GM12801 (cell line): ENCODE measurements at regions not wholly inside any gene's neighbourhood (a gene's known extent, or its start where the extent isn't known, plus 50 kb on each side); places are given as distances from the start of the nearest gene placed in this dataset.

ENCODE experiments used
- CTCF ChIP-seq: IDR thresholded peaks from one replicate; pipeline ENCODE4 v1.5.1; 2011; ENCODE audit warnings: control low read depth; ENCODE audit not compliant: insufficient read length; ENCODE audit errors: extremely low read depth

- no peak for TF ChIP-seq CTCF
These were observed 205.4 kb upstream of the GHR start for GRCh38 chr5:42217791-42218190.

- no peak for TF ChIP-seq CTCF
These were observed 198.2 kb upstream of the GHR start for GRCh38 chr5:42225009-42225408.

- TF ChIP-seq CTCF, result no peak
These were observed 195.0 kb upstream of the GHR start for GRCh38 chr5:42228279-42228678.

GRCh38 chr5:42230839-42231238, 192.4 kb upstream of the GHR start:
- no peak for TF ChIP-seq CTCF

- TF ChIP-seq CTCF, result no peak
These were observed 188.0 kb upstream of the GHR start for GRCh38 chr5:42235241-42235640.

- TF ChIP-seq CTCF, result no peak
These were observed 187.4 kb upstream of the GHR start for GRCh38 chr5:42235837-42236236.

- no peak for TF ChIP-seq CTCF
These were observed 181.6 kb upstream of the GHR start for GRCh38 chr5:42241636-42242035.

GRCh38 chr5:42242210-42242609, 181.0 kb upstream of the GHR start:
- no peak for TF ChIP-seq CTCF
